IPS-18a (cell line): ENCODE measurements at regions not wholly inside any gene's neighbourhood (a gene's known extent, or its start where the extent isn't known, plus 50 kb on each side); places are given as distances from the start of the nearest gene placed in this dataset.

Experiments
- H3K27ac ChIP-seq: one replicate; pipeline ENCODE4 v1.5.1; 2013; ENCODE audit warnings: low read length
- H3K27me3 ChIP-seq: one replicate; pipeline ENCODE4 v1.6.1; 2013; ENCODE audit warnings: mild to moderate bottlenecking, low read length; ENCODE audit not compliant: control insufficient read depth, insufficient read depth
- H3K36me3 ChIP-seq: one replicate; pipeline ENCODE4 v1.6.1; 2013; ENCODE audit warnings: low read depth, low read length; ENCODE audit not compliant: control insufficient read depth
- H3K4me1 ChIP-seq: one replicate; pipeline ENCODE4 v1.6.1; 2013; ENCODE audit warnings: low read depth, low read length; ENCODE audit not compliant: control insufficient read depth
- H3K4me3 ChIP-seq: one replicate; pipeline ENCODE4 v1.5.1; 2013; ENCODE audit warnings: low read length
- H3K9ac ChIP-seq: one replicate; pipeline ENCODE4 v1.6.1; 2013; ENCODE audit warnings: mild to moderate bottlenecking, low read length, moderate library complexity
- H3K9me3 ChIP-seq: one replicate; pipeline ENCODE4 v1.6.1; 2013; ENCODE audit warnings: low read depth, low read length; ENCODE audit not compliant: control insufficient read depth

DNA sequence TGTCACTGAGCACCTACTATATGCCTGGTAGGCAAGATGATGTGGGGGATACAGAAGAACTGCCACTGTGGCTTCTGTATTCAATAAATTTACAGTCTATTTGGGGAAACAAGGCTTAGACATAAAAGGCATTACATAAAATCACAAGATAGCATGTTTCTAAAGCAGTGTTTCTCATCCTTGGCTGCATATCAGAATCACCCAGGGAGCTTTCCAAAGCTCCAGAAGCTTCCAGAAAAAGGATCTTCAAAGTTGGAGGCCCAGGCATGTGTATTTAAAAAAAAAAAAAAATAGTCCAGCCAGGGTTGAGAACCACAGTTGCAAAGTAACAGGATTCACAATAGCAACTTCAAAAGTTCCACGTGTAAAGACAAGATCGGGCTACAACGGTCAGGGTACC is 112.4 kb upstream of the SPACA1 start:
- no peak overlapping the region for H3K4me3 ChIP-seq
- H3K9ac ChIP-seq: no peak overlapping the region
- no peak overlapping the region for H3K27ac ChIP-seq
- H3K4me1 ChIP-seq: peaks cover 20% of the 10 kb centered on the region
- H3K9me3 ChIP-seq: no peaks in the 10 kb centered on the region
- H3K36me3 ChIP-seq: no peaks in the 10 kb centered on the region
- no peaks in the 10 kb centered on the region for H3K27me3 ChIP-seq

DNA sequence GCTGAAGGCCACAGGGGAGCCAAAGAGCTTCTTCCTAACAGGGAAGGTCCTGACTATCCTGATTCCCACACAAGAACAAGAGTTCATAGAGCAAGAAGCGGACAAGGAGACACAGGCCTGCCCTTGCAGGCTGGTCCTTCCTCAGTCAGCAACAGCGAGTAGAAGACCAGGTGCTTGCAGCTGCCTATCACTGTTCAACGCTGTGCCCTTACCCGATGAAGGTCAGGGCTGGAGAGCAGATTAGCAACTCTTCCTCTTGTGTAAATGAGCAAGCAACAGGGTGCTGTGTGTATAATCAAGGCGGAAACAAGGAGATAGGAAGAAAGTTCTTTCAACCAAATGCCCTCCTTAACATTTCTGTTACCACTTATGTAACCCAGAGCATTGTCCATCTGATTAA is 115.3 kb upstream of the SPACA1 start:
- H3K9ac ChIP-seq: no peak overlapping the region
- no peak overlapping the region for H3K27ac ChIP-seq
- no peaks in the 10 kb centered on the region for H3K36me3 ChIP-seq
- H3K4me1 ChIP-seq: peaks cover 16% of the 10 kb centered on the region
- no peak overlapping the region for H3K4me3 ChIP-seq
- H3K9me3 ChIP-seq: no peaks in the 10 kb centered on the region
- no peaks in the 10 kb centered on the region for H3K27me3 ChIP-seq

DNA sequence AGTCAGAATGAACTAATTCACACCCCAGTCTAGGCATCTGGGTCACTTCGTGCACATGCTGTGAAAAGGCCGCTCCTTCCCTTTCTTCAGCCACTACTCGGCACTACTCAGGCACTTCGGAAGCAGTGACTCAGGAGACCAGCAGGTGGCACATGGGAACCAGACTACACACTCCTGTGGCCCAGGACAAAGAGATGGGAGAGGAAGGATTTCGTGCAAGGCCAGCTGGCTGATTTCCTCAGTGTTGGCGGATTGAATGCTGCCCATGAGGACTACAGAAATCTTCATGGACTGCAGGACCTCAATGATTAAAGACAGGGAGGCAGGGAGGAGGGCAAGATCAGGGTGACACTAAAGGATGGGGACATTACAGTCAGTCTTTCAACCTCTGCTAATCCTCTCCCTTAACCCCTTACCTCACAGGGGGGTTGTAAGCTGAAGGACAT is 117.8 kb upstream of the SPACA1 start:
- Histone ChIP-seq H3K9me3 (no peaks in the 10 kb centered on the region), H3K27ac (no peak overlapping the region), H3K4me3 (no peak overlapping the region), H3K36me3 (no peaks in the 10 kb centered on the region), H3K27me3 (no peaks in the 10 kb centered on the region), H3K4me1 (peaks cover 16% of the 10 kb centered on the region), H3K9ac (no peak overlapping the region)

DNA sequence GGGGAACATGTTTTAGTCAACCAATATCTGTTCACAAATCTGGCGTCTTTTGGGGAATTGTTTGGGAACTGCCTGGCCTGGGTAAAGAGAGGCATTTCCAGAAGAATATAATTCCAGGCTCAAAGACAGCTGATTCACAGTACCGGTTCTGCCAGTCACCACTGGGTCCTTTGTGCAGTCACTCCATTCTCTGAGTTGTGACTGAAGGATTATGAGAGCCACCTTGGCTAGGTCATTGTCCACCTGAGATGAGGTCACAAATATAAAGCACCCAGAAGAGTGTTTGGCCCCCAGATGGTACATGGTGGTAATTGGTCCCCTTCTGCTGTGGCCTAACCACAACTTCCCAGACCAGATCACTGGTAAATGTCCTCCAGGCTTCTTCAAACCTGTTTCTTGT is 121.0 kb upstream of the SPACA1 start:
- Histone ChIP-seq H3K9ac (no peak overlapping the region), H3K27ac (no peak overlapping the region), H3K4me3 (no peak overlapping the region), H3K4me1 (peaks cover 5% of the 10 kb centered on the region), H3K36me3 (no peaks in the 10 kb centered on the region), H3K9me3 (no peaks in the 10 kb centered on the region), H3K27me3 (no peaks in the 10 kb centered on the region)

DNA sequence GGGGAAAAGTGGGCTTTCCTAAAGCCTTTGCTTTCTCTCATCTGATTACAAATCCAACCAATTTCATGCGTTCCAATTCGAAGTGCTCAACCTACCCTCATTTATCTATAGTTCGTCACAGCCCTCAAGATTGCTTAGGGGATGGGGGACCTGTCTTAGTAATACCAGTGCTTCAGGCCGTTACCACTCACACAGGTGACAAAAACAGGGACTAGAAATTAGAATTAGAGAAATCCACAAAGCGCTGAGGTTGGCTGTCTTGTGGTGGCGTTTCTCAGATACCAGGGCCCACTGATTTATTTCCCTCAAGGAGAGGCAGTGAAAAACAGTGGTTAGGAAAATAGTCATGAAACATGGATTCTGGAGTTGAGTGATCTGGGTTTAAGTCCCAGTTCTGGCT is 121.6 kb upstream of the SPACA1 start:
- no peak overlapping the region for H3K27ac ChIP-seq
- H3K4me3 ChIP-seq: no peak overlapping the region
- H3K36me3 ChIP-seq: no peaks in the 10 kb centered on the region
- no peak overlapping the region for H3K9ac ChIP-seq
- no peaks in the 10 kb centered on the region for H3K9me3 ChIP-seq
- peaks cover 5% of the 10 kb centered on the region for H3K4me1 ChIP-seq
- H3K27me3 ChIP-seq: no peaks in the 10 kb centered on the region

DNA sequence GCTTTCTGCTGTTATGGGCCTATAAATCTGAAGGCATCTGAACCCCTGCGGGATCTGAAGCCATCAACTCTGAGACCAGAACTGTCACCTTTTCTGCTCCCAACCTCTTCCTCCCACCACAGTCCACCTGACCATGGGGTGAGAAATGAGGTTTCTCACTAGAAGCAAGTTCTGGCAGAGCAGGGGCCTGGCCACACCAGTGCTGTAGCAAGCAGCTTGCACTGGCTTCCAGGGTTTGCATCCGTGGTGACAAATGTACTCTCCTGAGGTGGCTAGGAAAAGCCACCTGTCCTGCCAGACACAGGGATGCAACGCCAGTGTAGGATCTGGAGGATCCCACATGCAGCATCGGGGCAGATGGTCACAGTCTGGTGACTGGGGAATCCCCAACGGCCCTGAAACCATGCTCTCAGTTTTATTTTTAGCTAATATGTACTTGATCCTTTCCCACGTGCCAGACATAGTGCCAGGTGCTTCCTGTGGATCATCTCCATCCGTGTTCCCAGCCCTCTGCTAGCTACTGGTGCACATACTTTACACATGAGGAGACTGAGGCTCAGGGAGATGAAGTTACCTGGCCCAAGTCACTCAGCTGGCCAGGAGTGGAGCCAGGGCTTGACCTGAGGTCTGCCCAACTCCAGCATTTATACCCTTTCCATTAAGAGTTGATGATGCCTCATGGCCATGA is 122.1 kb upstream of the SPACA1 start:
- Histone ChIP-seq H3K9me3 (no peaks in the 10 kb centered on the region), H3K36me3 (no peaks in the 10 kb centered on the region), H3K4me3 (no peak overlapping the region), H3K9ac (no peak overlapping the region), H3K27ac (no peak overlapping the region), H3K27me3 (no peaks in the 10 kb centered on the region), H3K4me1 (peaks cover 5% of the 10 kb centered on the region)

DNA sequence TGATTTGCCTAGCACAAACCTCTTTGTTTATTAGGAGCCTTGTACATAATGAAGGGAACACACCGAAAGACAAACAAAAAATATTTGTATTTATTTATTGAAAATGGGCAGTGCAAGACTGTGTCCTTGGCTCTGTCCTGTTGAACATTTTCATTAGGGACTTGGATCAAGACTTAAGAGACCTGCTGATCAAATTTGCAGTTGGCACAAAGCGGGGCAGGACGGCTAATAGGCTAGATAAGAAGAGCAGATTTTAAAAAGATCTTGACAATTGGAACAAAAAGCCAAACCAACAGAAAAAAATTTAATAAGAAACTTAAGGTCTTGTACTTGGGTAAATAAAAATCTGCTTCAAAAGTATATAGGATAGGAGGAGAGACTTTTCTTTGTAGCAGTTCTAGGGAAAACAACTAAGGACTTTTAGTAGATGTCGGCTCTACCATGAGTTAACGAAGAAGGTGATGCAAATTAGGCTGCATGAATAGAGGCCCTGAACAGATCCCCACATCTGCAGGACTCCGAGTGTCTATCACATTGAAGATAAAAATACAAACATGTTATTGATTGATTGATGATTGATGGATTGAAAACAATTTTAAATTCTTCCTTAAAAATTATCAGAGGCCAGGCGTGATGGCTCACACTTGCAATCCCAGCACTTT is 124.1 kb upstream of the SPACA1 start:
- Histone ChIP-seq H3K9ac (no peak overlapping the region), H3K4me1 (no peaks in the 10 kb centered on the region), H3K27ac (no peak overlapping the region), H3K36me3 (no peaks in the 10 kb centered on the region), H3K9me3 (no peaks in the 10 kb centered on the region), H3K4me3 (no peak overlapping the region), H3K27me3 (no peaks in the 10 kb centered on the region)

DNA sequence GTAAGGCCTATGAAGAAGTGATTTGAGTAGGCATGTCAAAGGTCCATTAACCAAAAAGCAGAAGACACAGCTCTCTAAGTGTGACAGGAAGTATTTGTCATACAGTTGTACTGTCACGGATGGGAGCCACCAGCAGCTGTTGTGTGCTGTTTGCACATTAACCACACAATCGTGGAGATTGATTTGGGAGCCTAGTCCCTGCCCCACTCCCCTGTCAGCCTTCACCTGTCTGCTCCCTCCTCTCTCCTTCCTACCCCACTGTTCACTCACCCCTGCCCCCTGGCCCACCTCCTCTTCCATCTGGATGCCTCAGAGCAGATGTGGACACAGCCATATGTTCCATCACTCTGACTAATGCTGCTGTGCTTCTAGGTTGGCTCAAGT is 124.7 kb upstream of the SPACA1 start:
- Histone ChIP-seq H3K9me3 (no peaks in the 10 kb centered on the region), H3K27me3 (no peaks in the 10 kb centered on the region), H3K4me3 (no peak overlapping the region), H3K9ac (no peak overlapping the region), H3K4me1 (no peaks in the 10 kb centered on the region), H3K36me3 (no peaks in the 10 kb centered on the region), H3K27ac (no peak overlapping the region)

DNA sequence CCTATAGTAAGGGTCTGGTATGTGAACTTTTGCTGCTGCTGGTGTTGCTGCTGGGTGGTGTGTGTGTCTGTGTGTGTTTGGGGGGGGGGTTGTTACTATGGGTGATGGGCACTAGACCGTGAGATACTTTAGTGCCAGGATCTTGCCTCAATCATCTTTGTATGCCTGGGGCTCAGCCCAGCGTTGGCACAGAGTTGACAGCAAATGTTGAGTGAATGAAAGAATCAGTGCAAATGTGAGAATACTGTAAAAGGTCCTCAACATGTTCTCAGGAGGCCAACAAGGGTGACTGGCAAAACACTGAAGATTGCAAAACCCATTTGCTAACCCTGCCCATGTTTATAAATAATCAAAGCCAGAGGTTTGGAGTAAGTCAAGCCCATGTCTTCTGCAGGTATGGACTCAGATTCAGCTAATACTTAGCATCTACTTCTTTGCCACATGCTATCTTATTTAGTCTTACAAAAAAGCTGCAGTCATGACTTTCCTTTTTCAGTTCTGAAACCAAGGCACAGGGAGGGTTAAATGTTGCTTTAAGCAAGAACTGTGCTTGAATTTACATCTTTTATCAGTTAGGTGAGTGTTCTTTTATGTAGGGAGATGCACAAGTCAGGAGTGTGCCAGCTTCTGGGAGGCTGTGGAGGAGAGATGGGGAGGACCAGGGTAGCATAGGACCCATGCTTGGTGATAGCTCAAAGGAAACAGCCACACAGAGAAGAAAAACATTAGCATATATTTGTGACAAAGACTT is 125.3 kb upstream of the SPACA1 start:
- H3K9me3 ChIP-seq: no peaks in the 10 kb centered on the region
- no peaks in the 10 kb centered on the region for H3K36me3 ChIP-seq
- no peak overlapping the region for H3K9ac ChIP-seq
- H3K27me3 ChIP-seq: no peaks in the 10 kb centered on the region
- H3K4me3 ChIP-seq: no peak overlapping the region
- no peaks in the 10 kb centered on the region for H3K4me1 ChIP-seq
- no peak overlapping the region for H3K27ac ChIP-seq

DNA sequence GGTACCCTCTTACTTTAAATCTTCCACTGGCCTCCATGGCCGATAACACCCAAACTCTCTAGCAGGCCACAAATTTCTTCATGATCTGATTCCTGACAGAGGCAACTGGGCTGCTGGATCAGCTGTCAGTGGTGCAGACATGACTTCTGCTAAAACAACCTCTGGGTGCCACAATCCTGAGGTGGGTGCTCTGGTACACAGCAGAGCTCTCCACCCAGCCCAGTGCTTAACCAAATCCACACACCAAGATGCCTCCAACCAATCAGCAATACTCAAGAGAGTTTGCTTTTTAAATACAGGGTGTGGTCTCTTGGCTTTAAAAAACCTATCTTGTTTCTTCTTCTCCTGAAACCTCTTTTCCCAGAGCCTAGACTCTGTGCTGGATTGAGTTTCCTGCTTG is 126.6 kb upstream of the SPACA1 start:
- H3K9me3 ChIP-seq: no peaks in the 10 kb centered on the region
- no peaks in the 10 kb centered on the region for H3K27me3 ChIP-seq
- no peak overlapping the region for H3K27ac ChIP-seq
- H3K4me1 ChIP-seq: no peaks in the 10 kb centered on the region
- no peak overlapping the region for H3K4me3 ChIP-seq
- H3K9ac ChIP-seq: no peak overlapping the region
- H3K36me3 ChIP-seq: no peaks in the 10 kb centered on the region

DNA sequence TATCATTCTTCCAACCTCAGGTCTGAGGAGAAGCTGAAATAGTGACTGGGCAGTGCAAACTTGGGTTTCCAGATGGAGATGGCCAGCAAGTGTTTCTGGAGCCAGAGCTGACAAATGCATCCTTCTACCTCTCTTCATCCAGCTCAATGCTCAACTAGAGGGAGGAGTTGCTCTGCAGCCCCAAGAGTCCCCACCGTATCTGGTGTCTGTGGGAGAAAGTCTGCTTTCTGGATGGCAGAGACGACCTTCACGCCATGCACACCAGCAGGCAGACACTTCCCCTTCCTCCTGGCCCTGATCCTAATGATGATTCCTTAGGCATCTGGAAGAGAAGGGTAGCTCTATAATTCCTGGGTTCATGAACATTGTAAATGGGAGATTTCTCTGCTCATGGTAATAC is 127.4 kb upstream of the SPACA1 start:
- H3K36me3 ChIP-seq: no peaks in the 10 kb centered on the region
- H3K27ac ChIP-seq: no peak overlapping the region
- H3K9me3 ChIP-seq: no peaks in the 10 kb centered on the region
- no peaks in the 10 kb centered on the region for H3K27me3 ChIP-seq
- H3K9ac ChIP-seq: no peak overlapping the region
- no peaks in the 10 kb centered on the region for H3K4me1 ChIP-seq
- H3K4me3 ChIP-seq: no peak overlapping the region
